ENCODE measurements at regions not wholly inside any gene's neighbourhood (a gene's known extent, or its start where the extent isn't known, plus 50 kb on each side); places are given as distances from the start of the nearest gene placed in this dataset.
A peak's percentile ranks its signal among the peaks of the same experiment; 100 is the strongest.

DNA sequence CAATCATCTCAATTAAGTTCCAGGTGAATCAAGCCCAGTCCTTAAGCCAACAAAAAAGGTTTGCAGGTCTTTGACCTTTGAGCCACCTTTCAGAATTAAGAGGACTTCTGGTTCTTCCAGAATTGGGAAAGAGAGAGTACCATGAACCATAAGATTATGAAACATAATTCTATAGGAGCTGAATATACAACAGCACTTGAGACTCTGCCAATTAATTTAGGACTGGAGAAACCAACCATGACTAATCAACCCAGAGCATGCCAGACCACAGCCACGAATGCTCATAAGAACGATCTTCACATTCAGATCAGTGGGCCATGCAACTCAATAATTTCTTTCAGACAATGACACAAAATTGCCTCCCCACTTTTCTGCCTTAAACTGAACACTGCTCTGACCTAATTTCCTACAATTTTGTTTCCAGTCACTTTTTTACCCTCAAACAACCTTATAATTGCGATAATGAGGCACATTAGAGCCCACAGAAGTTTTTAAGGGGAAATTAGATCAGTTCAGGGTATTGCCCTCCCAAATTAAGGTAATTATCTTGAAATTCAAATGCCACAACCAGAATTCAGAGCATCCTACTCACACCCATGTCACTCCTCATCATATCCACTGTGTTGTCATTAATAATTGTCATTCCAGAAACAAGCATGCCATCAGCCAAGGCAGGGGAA lies 213.4 kb downstream of the ATPSCKMT start:
- in situ Hi-C loops (cut with HindIII; ENCODE audit: low sequenced_read_pairs), result no loop called here
- no peak for TF ChIP-seq CTCF (IDR thresholded peaks at IDR 0.05; ENCODE audit: low read depth, low read length)
- no peak overlapping the region for H3K4me3 ChIP-seq (ENCODE audit: low read depth, low read length)
- DNase-seq (ENCODE audit: low read depth, low spot score), result no peak

GRCh38 chr5:10034001-10034400 lies 215.7 kb downstream of the ATPSCKMT start:
- in situ Hi-C loops (cut with HindIII; ENCODE audit: low sequenced_read_pairs), result no loop called here
- DNase-seq (ENCODE audit: low read depth, low spot score), result no peak
- TF ChIP-seq CTCF (IDR thresholded peaks at IDR 0.05; ENCODE audit: low read depth, low read length), result no peak
- H3K4me3 ChIP-seq (ENCODE audit: low read depth, low read length), result no peak overlapping the region

DNA sequence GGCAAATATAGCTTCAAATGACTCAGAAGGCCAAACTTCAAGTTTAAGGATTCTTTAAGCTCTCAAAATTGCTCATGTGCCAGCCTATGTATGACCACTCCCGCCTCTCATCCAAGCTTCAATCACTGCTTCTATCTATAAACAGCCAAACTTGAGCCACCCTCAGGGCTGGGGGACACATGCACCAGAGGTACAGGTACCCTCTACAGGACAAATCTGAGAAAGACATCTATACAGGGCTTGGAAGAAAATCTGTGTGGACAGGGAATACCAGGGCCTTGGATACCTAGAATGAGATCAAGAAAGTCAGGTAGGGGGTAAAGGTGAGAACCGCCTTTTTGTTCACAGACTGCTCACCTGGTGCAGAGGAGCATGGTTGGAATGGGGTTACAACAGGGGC lies 217.9 kb downstream of the ATPSCKMT start:
- DNase-seq (ENCODE audit: low read depth, low spot score), result no peak
- TF ChIP-seq CTCF (IDR thresholded peaks at IDR 0.05; ENCODE audit: low read depth, low read length), result no peak
- in situ Hi-C loops (cut with HindIII; ENCODE audit: low sequenced_read_pairs), result no loop called here
- no peak overlapping the region for H3K4me3 ChIP-seq (ENCODE audit: low read depth, low read length)

- in situ Hi-C loops (cut with HindIII; ENCODE audit: low sequenced_read_pairs), result no loop called here
- peak; percentile 44 for TF ChIP-seq CTCF (IDR thresholded peaks at IDR 0.05; ENCODE audit: low read depth, low read length)
- peak; percentile 37 for DNase-seq (ENCODE audit: low read depth, low spot score)
- H3K4me3 ChIP-seq (ENCODE audit: low read depth, low read length), result no peak overlapping the region
These were observed 219.4 kb downstream of the ATPSCKMT start for GRCh38 chr5:10030219-10030831.

DNA sequence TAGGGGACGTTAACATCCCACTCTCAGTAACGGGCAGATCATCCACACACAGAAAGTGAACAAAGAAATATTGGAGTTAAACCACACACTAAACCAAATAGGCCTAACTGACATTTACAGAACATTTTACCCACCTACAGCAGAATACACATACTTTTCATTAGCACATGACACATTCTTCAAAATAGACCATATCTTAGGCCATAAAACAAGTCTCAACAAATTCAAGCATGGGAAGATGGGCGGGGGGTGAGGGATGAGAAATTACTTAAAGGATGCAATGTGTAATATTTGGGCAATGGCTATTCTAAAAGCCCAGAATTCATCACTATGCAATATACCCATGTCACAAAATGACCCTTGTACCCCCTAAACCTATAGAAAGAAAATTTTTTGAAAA lies 226.2 kb downstream of the ATPSCKMT start:
- TF ChIP-seq CTCF (IDR thresholded peaks at IDR 0.05; ENCODE audit: low read depth, low read length), result no peak
- H3K4me3 ChIP-seq (ENCODE audit: low read depth, low read length), result no peak overlapping the region
- in situ Hi-C loops (cut with HindIII; ENCODE audit: low sequenced_read_pairs), result no loop called here
- DNase-seq (ENCODE audit: low read depth, low spot score), result no peak

- no peak for DNase-seq (ENCODE audit: low read depth, low spot score)
- in situ Hi-C loops (cut with HindIII; ENCODE audit: low sequenced_read_pairs), result no loop called here
- TF ChIP-seq CTCF (IDR thresholded peaks at IDR 0.05; ENCODE audit: low read depth, low read length), result no peak
- no peak overlapping the region for H3K4me3 ChIP-seq (ENCODE audit: low read depth, low read length)
These were observed 228.4 kb downstream of the ATPSCKMT start for GRCh38 chr5:10021248-10021647.

All from astrocyte of the spinal cord (primary cell).